Esophagus muscularis mucosa (tissue), 2 donors: ENCODE measurements at regions not wholly inside any gene's neighbourhood (a gene's known extent, or its start where the extent isn't known, plus 50 kb on each side); places are given as distances from the start of the nearest gene placed in this dataset.

Source experiments
- POLR2A ChIP-seq: fragments of 450-650 bp; IDR thresholded peaks from one replicate; pipeline ENCODE4 v1.6.1; 2017; ENCODE audit warnings: antibody characterized with exemption, moderate library complexity, mild to moderate bottlenecking, low read depth
- POLR2AphosphoS5 ChIP-seq, 2 donors: sonication (generic); formaldehyde crosslinking; IDR thresholded peaks; one replicate each; pipeline ENCODE4 v1.6.1; 2017; ENCODE audit warnings: antibody characterized with exemption in 2 of 2

GRCh38 chr22:48560836-48561235 is 1266.8 kb downstream of the BRD1 start:
- TF ChIP-seq POLR2A (no peak), POLR2AphosphoS5 (IDR thresholded peaks at IDR 0.05) (no peak)
